OCI-LY1 (cell line): ENCODE measurements at regions not wholly inside any gene's neighbourhood (a gene's known extent, or its start where the extent isn't known, plus 50 kb on each side); places are given as distances from the start of the nearest gene placed in this dataset.

ENCODE experiments used
- H2AFZ ChIP-seq: fragments of 200-600 bp; sonication (generic), shearing (Covaris generic); 2 replicates; pipeline ENCODE4 v1.6.0; 2014; ENCODE audit warnings: antibody characterized with exemption, mild to moderate bottlenecking, low read length
- H3F3A ChIP-seq: fragments of 200-600 bp; sonication (generic), shearing (Covaris generic); 2 replicates; pipeline ENCODE4 v1.6.0; 2014; ENCODE audit warnings: mild to moderate bottlenecking, antibody characterized with exemption, low read length, moderate library complexity; ENCODE audit not compliant: insufficient read depth
- H3K27ac ChIP-seq: fragments of 200-600 bp; sonication (generic); 2 replicates; pipeline ENCODE4 v1.5.1; 2014; ENCODE audit warnings: low read length, mixed run types, mild to moderate bottlenecking, low read depth; ENCODE audit not compliant: poor library complexity, severe bottlenecking
- H3K27me3 ChIP-seq: fragments of 200-600 bp; sonication (generic); 2 replicates; pipeline ENCODE4 v1.6.0; 2014; ENCODE audit warnings: antibody characterized with exemption, mild to moderate bottlenecking, low read length, moderate library complexity; ENCODE audit not compliant: insufficient read depth
- H3K36me3 ChIP-seq: fragments of 200-600 bp; sonication (generic); 2 replicates; pipeline ENCODE4 v1.6.1; 2014; ENCODE audit warnings: mild to moderate bottlenecking, antibody characterized with exemption, low read length, moderate library complexity, mixed read lengths; ENCODE audit not compliant: insufficient read depth
- H3K4me1 ChIP-seq: fragments of 200-600 bp; sonication (generic); 2 replicates; pipeline ENCODE4 v1.5.1; 2014; ENCODE audit warnings: mild to moderate bottlenecking, low read length, moderate library complexity; ENCODE audit not compliant: insufficient read depth, severe bottlenecking
- H3K4me2 ChIP-seq: fragments of 200-600 bp; sonication (generic), shearing (Covaris generic); 2 replicates; pipeline ENCODE4 v1.6.1; 2014; ENCODE audit warnings: low read length
- H3K4me3 ChIP-seq: fragments of 200-600 bp; sonication (generic); 2 replicates; pipeline ENCODE4 v1.5.1; 2014; ENCODE audit warnings: low read length, low read depth, mild to moderate bottlenecking, mixed read lengths; ENCODE audit not compliant: poor library complexity, severe bottlenecking
- H3K79me2 ChIP-seq: fragments of 200-600 bp; shearing (Covaris generic); 2 replicates; pipeline ENCODE4 v1.6.1; 2016; ENCODE audit warnings: mixed run types, low read length, mixed read lengths; ENCODE audit not compliant: insufficient read depth
- H3K9ac ChIP-seq: fragments of 200-600 bp; sonication (generic), shearing (Covaris generic); 2 replicates; pipeline ENCODE4 v1.6.1; 2014; ENCODE audit warnings: mild to moderate bottlenecking, low read length, mixed read lengths
- H3K9me2 ChIP-seq: fragments of 200-600 bp; sonication (generic), shearing (Covaris generic); 2 replicates; pipeline ENCODE4 v1.6.1; 2014; ENCODE audit warnings: low read depth, mild to moderate bottlenecking, low read length, mixed read lengths
- H3K9me3 ChIP-seq: fragments of 200-600 bp; shearing (Covaris generic); 2 replicates; pipeline ENCODE4 v1.6.1; 2014; ENCODE audit warnings: low read length, mixed read lengths
- H4K20me1 ChIP-seq: fragments of 200-600 bp; sonication (generic), shearing (Covaris generic); 2 replicates; pipeline ENCODE4 v1.6.0; 2016; ENCODE audit warnings: mild to moderate bottlenecking, low read length; ENCODE audit not compliant: insufficient read depth
- CTCF ChIP-seq: fragments of 200-600 bp; sonication (generic), shearing (Covaris generic); IDR thresholded peaks from 2 replicates; pipeline ENCODE4 v1.5.1; 2017; ENCODE audit warnings: mild to moderate bottlenecking, antibody characterized with exemption, low read length, moderate library complexity, mixed read lengths
- EZH2 ChIP-seq: fragments of 200-600 bp; sonication (generic), shearing (Covaris generic); IDR thresholded peaks from 2 replicates; pipeline ENCODE4 v1.8.0; 2017; ENCODE audit warnings: borderline replicate concordance, mixed run types, mild to moderate bottlenecking, antibody characterized with exemption, low read length, moderate library complexity, mixed read lengths

GRCh38 chr5:56512313-56512996, 279.3 kb upstream of the ANKRD55 start:
- H3K36me3 ChIP-seq: no peaks in the 10 kb centered on the region
- H3F3A ChIP-seq: no peaks in the 10 kb centered on the region
- H4K20me1 ChIP-seq: no peaks in the 10 kb centered on the region
- H3K27ac ChIP-seq: no peak overlapping the region
- no peak overlapping the region for H3K4me3 ChIP-seq
- no peak overlapping the region for H2AFZ ChIP-seq
- H3K9me2 ChIP-seq: no peaks in the 10 kb centered on the region
- H3K9me3 ChIP-seq: no peaks in the 10 kb centered on the region
- H3K27me3 ChIP-seq: no peaks in the 10 kb centered on the region
- H3K4me1 ChIP-seq: peaks cover 9% of the 10 kb centered on the region
- TF ChIP-seq EZH2: no peak
- TF ChIP-seq CTCF: no peak
- no peak overlapping the region for H3K9ac ChIP-seq
- H3K4me2 ChIP-seq: no peak overlapping the region
- no peaks in the 10 kb centered on the region for H3K79me2 ChIP-seq

GRCh38 chr5:56511326-56511841, 278.3 kb upstream of the ANKRD55 start:
- H3K27me3 ChIP-seq: no peaks in the 10 kb centered on the region
- no peak overlapping the region for H3K4me2 ChIP-seq
- H3K4me1 ChIP-seq: no peaks in the 10 kb centered on the region
- H3F3A ChIP-seq: no peaks in the 10 kb centered on the region
- H3K4me3 ChIP-seq: no peak overlapping the region
- H3K9ac ChIP-seq: no peak overlapping the region
- TF ChIP-seq CTCF (no peak), EZH2 (no peak)
- no peaks in the 10 kb centered on the region for H3K9me2 ChIP-seq
- no peak overlapping the region for H3K27ac ChIP-seq
- H3K79me2 ChIP-seq: no peaks in the 10 kb centered on the region
- no peaks in the 10 kb centered on the region for H4K20me1 ChIP-seq
- H3K36me3 ChIP-seq: no peaks in the 10 kb centered on the region
- no peaks in the 10 kb centered on the region for H3K9me3 ChIP-seq
- H2AFZ ChIP-seq: no peak overlapping the region

DNA sequence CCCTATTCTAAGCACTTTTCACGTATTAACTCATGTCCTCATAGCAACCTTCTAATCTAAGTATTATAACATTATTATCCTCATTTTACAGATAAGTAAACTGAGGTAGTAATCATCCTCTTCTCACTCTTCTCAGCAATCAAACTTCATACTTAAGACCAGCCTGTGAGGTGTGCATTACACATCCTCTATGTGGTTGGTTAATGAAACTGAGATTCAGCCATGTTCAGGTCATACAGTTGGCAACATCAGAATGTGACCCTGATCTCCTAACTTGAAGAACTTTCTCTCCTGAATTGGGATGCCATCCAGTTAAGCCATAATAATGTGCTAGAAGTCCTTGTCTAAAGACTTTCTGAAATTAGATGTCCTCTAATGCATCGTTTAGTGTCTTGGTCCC, 275.1 kb upstream of the ANKRD55 start:
- Histone ChIP-seq H3K27ac (no peak overlapping the region), H4K20me1 (no peaks in the 10 kb centered on the region), H3K36me3 (no peaks in the 10 kb centered on the region), H2AFZ (no peak overlapping the region), H3K9me2 (no peaks in the 10 kb centered on the region), H3K4me2 (no peak overlapping the region), H3K9ac (no peak overlapping the region), H3F3A (no peaks in the 10 kb centered on the region), H3K27me3 (no peaks in the 10 kb centered on the region), H3K4me1 (no peaks in the 10 kb centered on the region), H3K79me2 (no peaks in the 10 kb centered on the region), H3K9me3 (no peaks in the 10 kb centered on the region; the same call in 1 of the 2 replicates), H3K4me3 (no peak overlapping the region)
- no peak for TF ChIP-seq CTCF
- TF ChIP-seq EZH2: no peak
